ENCODE measurements at regions not wholly inside any gene's neighbourhood (a gene's known extent, or its start where the extent isn't known, plus 50 kb on each side); places are given as distances from the start of the nearest gene placed in this dataset.

- TF ChIP-seq CTCF (IDR thresholded peaks at IDR 0.05; ENCODE audit: low read depth, low read length, missing input control) (no peak), ZBTB33 (IDR thresholded peaks at IDR 0.05) (no peak)
These were observed 147.6 kb downstream of the BRMS1L start for GRCh38 chr14:35973770-35974169.
